CD14-positive monocyte (primary cell): ENCODE measurements at regions not wholly inside any gene's neighbourhood (a gene's known extent, or its start where the extent isn't known, plus 50 kb on each side); places are given as distances from the start of the nearest gene placed in this dataset.

Experiments
- DNase-seq, 3 donors: peaks; one replicate each; pipeline ENCODE4 v3.0.0-alpha.2; 2011 to 2022
- H2AFZ ChIP-seq: 2 replicates; pipeline ENCODE4 v1.6.0; 2012; ENCODE audit warnings: mild to moderate bottlenecking, low read depth, low read length, inconsistent platforms; ENCODE audit not compliant: insufficient read depth, poor library complexity, severe bottlenecking
- H3K27ac ChIP-seq, 2 donors: 1 replicate in 1 of 2; 2 replicates in 1 of 2; pipeline ENCODE4 v1.5.1; 2012 to 2013; ENCODE audit warnings: low read length in 2 of 2, control low read depth in 1 of 2, inconsistent platforms in 1 of 2, low read depth in 1 of 2, mild to moderate bottlenecking in 1 of 2
- H3K27me3 ChIP-seq, 2 donors: one replicate each; pipeline versions ENCODE4 v1.6.0 to v1.6.1; 2011 to 2013; ENCODE audit warnings: low read length in 2 of 2; ENCODE audit not compliant: control insufficient read depth in 2 of 2, insufficient read depth in 2 of 2
- H3K36me3 ChIP-seq, 2 donors: replicated peaks in 1 of 2; 1 replicate in 1 of 2; 2 replicates in 1 of 2; pipeline versions ENCODE4 v1.5.1 to v1.6.1; 2012 to 2013; ENCODE audit warnings: low read length in 2 of 2, control low read depth in 1 of 2, inconsistent platforms in 1 of 2, mild to moderate bottlenecking in 1 of 2; ENCODE audit not compliant: insufficient read depth in 2 of 2, control insufficient read depth in 1 of 2
- H3K4me1 ChIP-seq, 2 donors: 1 replicate in 1 of 2; 2 replicates in 1 of 2; pipeline versions ENCODE4 v1.5.1 to v1.6.1; 2012 to 2013; ENCODE audit warnings: low read length in 2 of 2, control low read depth in 1 of 2, inconsistent platforms in 1 of 2, mild to moderate bottlenecking in 1 of 2, moderate library complexity in 1 of 2; ENCODE audit not compliant: insufficient read depth in 2 of 2, control insufficient read depth in 1 of 2
- H3K4me2 ChIP-seq: replicated peaks from 2 replicates; pipeline ENCODE3; 2012; ENCODE audit warnings: low read length, moderate library complexity, mild to moderate bottlenecking; ENCODE audit not compliant: poor library complexity, severe bottlenecking; ENCODE audit errors: extremely low read depth
- H3K4me3 ChIP-seq, 3 experiments: fragments of 200-600 bp in 1 of 3; sonication (generic) in 1 of 3; replicated peaks in 1 of 3; 1 replicate in 2 of 3; 2 replicates in 1 of 3; pipeline ENCODE4 v1.5.1; 2011 to 2013; ENCODE audit warnings: low read length in 3 of 3, mild to moderate bottlenecking in 3 of 3, control low read depth in 2 of 3, low read depth in 2 of 3, inconsistent platforms in 1 of 3, moderate library complexity in 1 of 3
- H3K79me2 ChIP-seq: 2 replicates; pipeline ENCODE4 v1.6.0; 2012; ENCODE audit warnings: mild to moderate bottlenecking, control low read depth, inconsistent platforms, low read length, moderate library complexity; ENCODE audit not compliant: insufficient read depth
- H3K9ac ChIP-seq: 2 replicates; pipeline ENCODE4 v1.6.0; 2017; ENCODE audit warnings: low read length, mild to moderate bottlenecking; ENCODE audit not compliant: insufficient read depth, poor library complexity, severe bottlenecking
- H3K9me3 ChIP-seq, 2 donors: replicated peaks in 1 of 2; 1 replicate in 1 of 2; 2 replicates in 1 of 2; pipeline versions ENCODE4 v1.5.1 to v1.6.1; 2012 to 2013; ENCODE audit warnings: low read length in 2 of 2, control low read depth in 1 of 2; ENCODE audit not compliant: control insufficient read depth in 1 of 2, insufficient read depth in 1 of 2
- H4K20me1 ChIP-seq: 2 replicates; pipeline ENCODE4 v1.6.0; 2012; ENCODE audit warnings: mild to moderate bottlenecking, low read length, control low read depth, moderate library complexity; ENCODE audit not compliant: insufficient read depth
- H3K27ac Mint-ChIP-seq, 7 donors: one replicate each; pipeline ENCODE4 v1.8.0; 2020; ENCODE audit warnings: mild to moderate bottlenecking in 7 of 7, mixed read lengths in 7 of 7, moderate library complexity in 6 of 7, inconsistent platforms in 2 of 7
- H3K27me3 Mint-ChIP-seq, 3 donors: one replicate each; pipeline ENCODE4 v1.8.0; 2021 to 2022; ENCODE audit warnings: low read depth in 3 of 3, mild to moderate bottlenecking in 3 of 3, mixed read lengths in 3 of 3, moderate library complexity in 3 of 3, inconsistent platforms in 1 of 3
- H3K36me3 Mint-ChIP-seq, 2 donors: one replicate each; pipeline ENCODE4 v1.8.0; 2020; ENCODE audit warnings: mixed read lengths in 2 of 2, inconsistent platforms in 1 of 2, mild to moderate bottlenecking in 1 of 2
- H3K4me1 Mint-ChIP-seq: one replicate; pipeline ENCODE4 v1.8.0; 2020; ENCODE audit warnings: mild to moderate bottlenecking, mixed read lengths
- H3K4me3 Mint-ChIP-seq, 2 donors: one replicate each; pipeline ENCODE4 v1.8.0; 2020; ENCODE audit warnings: mild to moderate bottlenecking in 2 of 2, mixed read lengths in 2 of 2, moderate library complexity in 1 of 2
- H3K9me3 Mint-ChIP-seq, 7 donors: one replicate each; pipeline ENCODE4 v1.8.0; 2020 to 2022; ENCODE audit warnings: mixed read lengths in 7 of 7, mild to moderate bottlenecking in 6 of 7, moderate library complexity in 6 of 7, inconsistent platforms in 2 of 7
- CTCF ChIP-seq: fragments of 200-600 bp; IDR thresholded peaks from one replicate; pipeline ENCODE4 v1.8.0; 2022; ENCODE audit warnings: antibody characterized with exemption, mild to moderate bottlenecking
- WGBS: methylation state at CpG from one replicate; pipeline ENCODE4 v1.1.5; 2013; ENCODE audit warnings: missing lambda C conversion rate; ENCODE audit not compliant: insufficient coverage; 5-methylcytosine and 5-hydroxymethylcytosine counted together
- intact Hi-C, 2 donors: fragments of 100-400 bp; cut with micrococcal nuclease; formaldehyde crosslinking; loops; one replicate each; pipeline versions ENCODE4 v1.15.0 to v1.15.1; 2023

- peaks cover 0 to 5% (median 0%) of the 10 kb centered on the region in 7 donors for H3K9me3 Mint-ChIP-seq
- TF ChIP-seq CTCF: no peak
- H3K9ac ChIP-seq: no peak overlapping the region
- no peaks in the 10 kb centered on the region for H3K4me1 Mint-ChIP-seq
- H3K4me1 ChIP-seq: no peaks in the 10 kb centered on the region
- H3K36me3 Mint-ChIP-seq: no peaks in the 10 kb centered on the region
- no peak overlapping the region for H2AFZ ChIP-seq
- H3K27me3 ChIP-seq: no peaks in the 10 kb centered on the region
- H3K4me3 ChIP-seq: no peak overlapping the region
- no peaks in the 10 kb centered on the region for H3K36me3 ChIP-seq
- no peaks in the 10 kb centered on the region for H3K9me3 ChIP-seq
- H4K20me1 ChIP-seq: no peaks in the 10 kb centered on the region
- intact Hi-C loops: no loop called here
- WGBS: 100% methylated on average over 2 of the region's 2 CpGs
- no peak overlapping the region for H3K27ac Mint-ChIP-seq
- H3K4me2 ChIP-seq: no peak overlapping the region
- H3K4me3 Mint-ChIP-seq: no peak overlapping the region
- H3K27me3 Mint-ChIP-seq: peaks cover 0 to 2% (median 0%) of the 10 kb centered on the region in 3 donors
- no peak overlapping the region for H3K27ac ChIP-seq
- no peaks in the 10 kb centered on the region for H3K79me2 ChIP-seq
- no peak for DNase-seq
These were observed 360.9 kb upstream of the HSFY2 start for GRCh38 chrY:19134426-19134825.

GRCh38 chrY:19130569-19131358 is 357.2 kb upstream of the HSFY2 start:
- Histone ChIP-seq H3K36me3 (no peaks in the 10 kb centered on the region), H3K4me2 (no peak overlapping the region), H4K20me1 (no peaks in the 10 kb centered on the region), H3K27me3 (no peaks in the 10 kb centered on the region), H3K79me2 (no peaks in the 10 kb centered on the region), H3K4me3 (no peak overlapping the region), H3K9me3 (no peaks in the 10 kb centered on the region), H3K4me1 (no peaks in the 10 kb centered on the region), H3K27ac (no peak overlapping the region), H3K9ac (no peak overlapping the region), H2AFZ (no peak overlapping the region)
- TF ChIP-seq CTCF: no peak
- Mint-ChIP-seq H3K36me3 (no peaks in the 10 kb centered on the region), H3K27me3 (peaks cover 0 to 1% (median 0%) of the 10 kb centered on the region in 3 donors), H3K9me3 (peaks cover 0 to 3% (median 0%) of the 10 kb centered on the region in 7 donors), H3K4me3 (no peak overlapping the region), H3K4me1 (peaks cover 2% of the 10 kb centered on the region), H3K27ac (no peak overlapping the region)
- no peak for DNase-seq
- no CpG with 5 or more reads among the region's 2 CpGs for WGBS
- intact Hi-C loops: no loop called here
